ENCODE measurements at regions not wholly inside any gene's neighbourhood (a gene's known extent, or its start where the extent isn't known, plus 50 kb on each side); places are given as distances from the start of the nearest gene placed in this dataset.

GRCh38 chr13:83992566-83993358, 110.5 kb upstream of the SLITRK1 start:
- no peak for TF ChIP-seq CTCF (IDR thresholded peaks at IDR 0.05)
- TF ChIP-seq POLR2A (IDR thresholded peaks at IDR 0.05): no peak

All from adrenal gland (tissue), 5 donors.